ENCODE measurements at regions not wholly inside any gene's neighbourhood (a gene's known extent, or its start where the extent isn't known, plus 50 kb on each side); places are given as distances from the start of the nearest gene placed in this dataset.
"Not testable (repeated sequence)": the region's sequence is repeated elsewhere in the genome, so short reads cannot be mapped to it uniquely, and the experiment has no call there.

DNA sequence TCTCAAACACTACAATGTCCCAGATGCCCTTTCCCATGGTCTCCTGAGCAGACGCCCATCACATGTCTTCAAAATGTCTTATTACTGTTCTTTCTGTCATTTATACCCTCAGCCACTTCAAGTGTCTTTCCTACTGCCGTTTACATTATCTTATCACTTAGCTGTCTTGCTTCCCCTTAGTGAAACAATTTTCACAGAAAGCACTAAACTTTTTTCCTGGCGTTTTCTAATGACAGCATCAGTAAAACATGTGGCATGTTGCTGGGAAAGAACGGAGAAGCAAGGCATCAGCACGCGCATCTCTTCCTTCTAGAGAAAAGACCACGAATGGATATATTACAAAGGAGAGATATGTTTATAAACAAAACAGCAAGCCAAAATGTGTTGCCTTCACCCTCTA, 189.7 kb upstream of the SLIT2 start:
- DNase-seq (ENCODE audit: low read depth in 4 of 4, low spot score in 2 of 4), result no peak

DNA sequence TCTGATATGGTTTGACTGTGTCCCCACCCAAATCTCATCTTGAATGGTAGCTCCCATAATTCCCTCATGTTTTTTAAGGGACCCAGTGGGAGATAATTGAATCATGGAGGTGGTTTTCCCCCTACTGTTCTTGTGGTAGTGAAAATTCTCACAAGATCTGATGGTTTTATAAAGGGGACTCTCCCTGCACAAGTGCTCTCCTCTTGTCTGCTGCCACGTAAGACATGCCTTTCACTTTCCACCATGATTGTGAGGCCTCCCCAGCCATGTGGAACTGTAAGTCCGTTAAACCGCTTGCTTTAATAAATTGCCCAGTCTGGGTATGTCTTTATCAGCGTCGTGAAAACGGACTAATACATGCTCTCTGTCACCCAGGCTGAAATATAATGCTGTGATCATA, 200.9 kb upstream of the SLIT2 start:
- DNase-seq (ENCODE audit: low read depth in 4 of 4, low spot score in 2 of 4), result no peak

DNA sequence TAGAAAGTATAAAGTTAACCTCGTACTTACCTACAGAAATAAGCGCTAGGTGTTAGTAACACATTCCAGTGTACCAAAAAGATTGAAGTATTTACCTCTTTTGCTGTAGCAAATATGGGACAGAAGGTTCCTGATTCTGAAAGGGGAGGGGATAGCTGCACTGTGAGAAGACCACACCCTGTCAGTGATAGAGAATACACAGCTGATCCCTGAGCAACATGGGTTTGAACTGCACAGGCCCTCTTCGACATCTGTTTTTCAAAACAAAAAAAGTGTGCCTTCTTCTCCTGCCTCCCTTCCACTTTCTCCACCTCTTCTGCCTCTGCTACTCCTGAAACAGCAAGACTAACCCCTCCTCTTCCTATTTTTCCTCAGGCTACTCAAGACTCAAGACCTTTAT, 201.8 kb upstream of the SLIT2 start:
- no peak for DNase-seq (ENCODE audit: low read depth in 4 of 4, low spot score in 2 of 4)

DNA sequence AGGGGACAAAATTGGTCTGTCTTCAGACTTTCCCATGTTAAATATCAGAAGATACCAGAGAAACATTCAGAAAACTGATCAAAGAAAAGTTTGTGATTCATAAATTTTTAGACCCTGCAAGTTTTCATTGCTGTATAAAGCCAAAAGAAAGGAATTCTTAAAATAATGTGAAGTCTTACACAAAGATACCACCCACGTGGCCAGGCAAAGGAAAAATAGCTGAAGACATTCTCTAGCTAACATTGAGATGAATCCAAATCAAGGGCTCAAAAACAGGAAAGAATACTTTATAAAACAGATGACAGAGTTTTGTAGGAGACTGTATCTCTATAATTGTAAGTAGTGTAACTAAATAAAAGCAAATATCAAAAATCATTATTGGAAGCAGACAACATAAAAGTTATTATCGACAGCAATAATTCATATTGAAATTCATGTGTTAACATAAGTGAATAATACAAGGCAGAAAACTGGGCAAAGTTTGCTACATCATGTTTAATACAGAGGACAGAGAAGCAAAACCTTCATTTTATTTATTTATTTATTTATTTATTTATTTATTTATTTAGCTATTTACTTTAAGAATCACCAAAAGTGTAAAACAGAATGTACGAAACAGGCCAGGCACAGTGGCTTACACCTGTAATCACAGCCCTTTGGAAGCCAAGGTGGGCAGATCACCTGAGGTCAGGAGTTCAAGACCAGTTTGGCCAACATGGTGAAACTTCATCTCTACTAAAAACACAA, 204.6 kb upstream of the SLIT2 start:
- no peak for DNase-seq (ENCODE audit: low read depth in 4 of 4, low spot score in 2 of 4)

DNA sequence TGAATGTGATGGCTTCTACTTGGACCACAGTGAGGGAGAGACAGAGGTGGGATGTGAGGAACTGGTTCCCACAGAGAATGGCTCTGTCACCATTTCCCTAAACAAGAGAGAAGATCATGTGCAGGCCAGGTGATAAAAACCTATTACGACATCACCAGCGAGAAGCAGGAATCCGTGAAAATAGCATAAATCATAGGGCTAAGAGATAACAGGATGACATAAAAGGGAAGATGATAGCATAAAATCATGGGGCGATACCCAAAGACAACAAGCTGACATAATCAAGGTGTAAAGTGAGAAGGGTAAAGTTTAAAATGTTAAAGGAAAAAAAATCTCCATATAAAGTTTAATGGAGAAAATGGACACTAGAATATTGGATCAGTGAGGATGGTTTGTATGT, 205.5 kb upstream of the SLIT2 start:
- no peak for DNase-seq (ENCODE audit: low read depth in 4 of 4, low spot score in 2 of 4)

DNA sequence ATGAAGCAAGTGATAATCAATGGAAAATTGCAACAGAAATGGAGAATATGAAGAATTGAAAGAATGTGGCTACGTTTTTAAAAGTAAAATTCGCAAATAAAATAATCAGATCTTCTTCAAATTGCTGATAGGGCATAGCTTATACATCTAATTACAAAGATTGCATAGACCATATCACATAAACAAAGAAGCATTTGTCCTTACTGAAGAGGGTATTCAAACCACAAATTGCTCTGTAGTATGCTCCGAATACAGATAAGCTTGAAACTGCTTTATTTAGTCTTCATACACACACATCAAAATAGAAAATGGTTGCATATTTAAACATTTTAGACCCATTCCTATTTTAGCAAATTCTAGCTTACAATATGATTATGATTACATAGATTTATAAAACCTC, 206.7 kb upstream of the SLIT2 start:
- DNase-seq (ENCODE audit: low read depth in 4 of 4, low spot score in 2 of 4), result no peak

DNA sequence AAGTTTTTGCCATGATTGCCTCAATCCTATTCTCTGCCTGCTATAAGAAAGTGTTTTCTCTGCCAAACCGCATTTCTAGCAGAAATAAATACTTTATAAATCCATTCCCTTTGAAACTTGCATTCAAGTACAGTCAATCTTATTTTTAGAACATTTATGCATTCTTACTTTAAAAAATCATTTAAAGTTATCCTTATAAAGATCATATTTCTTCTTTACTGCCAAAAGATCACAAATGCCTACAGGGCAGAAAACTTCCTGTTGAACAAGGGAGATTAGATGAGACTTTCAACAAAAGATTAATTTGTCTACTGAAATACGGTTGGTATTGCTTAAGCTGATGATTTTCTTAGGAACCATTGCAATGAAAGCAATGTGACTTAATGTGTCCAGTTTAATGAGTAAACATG, 207.2 kb upstream of the SLIT2 start:
- DNase-seq (ENCODE audit: low read depth in 4 of 4, low spot score in 2 of 4), result no peak

DNA sequence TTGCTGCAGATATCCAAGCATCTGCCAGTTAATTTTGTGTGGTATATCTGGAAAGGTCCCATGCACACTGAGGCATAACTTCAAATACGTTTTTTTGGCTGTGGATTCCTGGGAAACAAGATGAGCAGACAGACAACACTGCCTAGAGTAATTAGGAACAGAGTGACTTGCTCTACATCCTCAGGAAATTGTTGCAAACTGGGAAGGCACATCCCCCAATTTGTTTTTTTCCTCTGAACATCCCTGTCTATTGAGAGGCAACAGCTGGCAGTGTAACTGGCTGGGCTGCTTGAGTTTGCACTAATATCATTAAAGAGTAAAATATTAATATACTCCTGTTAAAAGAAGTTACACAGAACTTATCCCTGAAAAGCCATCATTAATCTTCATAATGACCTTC, 207.7 kb upstream of the SLIT2 start:
- DNase-seq (ENCODE audit: low read depth in 4 of 4, low spot score in 2 of 4), result no peak

DNA sequence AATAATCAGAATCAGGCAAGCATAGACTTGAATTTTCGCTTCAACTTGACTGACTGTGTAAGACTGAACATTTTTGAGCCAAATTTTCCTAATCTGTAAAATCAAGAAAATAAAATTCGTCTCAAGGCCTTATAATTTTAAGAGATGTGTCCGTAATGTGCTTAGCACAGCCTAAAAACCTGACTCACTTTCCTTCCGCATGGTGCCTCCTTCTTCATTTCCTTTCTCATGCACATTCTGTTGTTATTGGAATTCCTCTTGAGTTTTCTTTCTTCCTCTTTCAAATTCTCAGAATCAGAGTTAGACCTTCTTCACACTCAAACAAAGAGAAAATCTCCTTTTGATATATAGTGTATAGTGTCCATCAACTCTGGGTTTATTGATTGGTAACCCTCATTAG, 208.9 kb upstream of the SLIT2 start:
- no peak for DNase-seq (ENCODE audit: low read depth in 4 of 4, low spot score in 2 of 4)

DNA sequence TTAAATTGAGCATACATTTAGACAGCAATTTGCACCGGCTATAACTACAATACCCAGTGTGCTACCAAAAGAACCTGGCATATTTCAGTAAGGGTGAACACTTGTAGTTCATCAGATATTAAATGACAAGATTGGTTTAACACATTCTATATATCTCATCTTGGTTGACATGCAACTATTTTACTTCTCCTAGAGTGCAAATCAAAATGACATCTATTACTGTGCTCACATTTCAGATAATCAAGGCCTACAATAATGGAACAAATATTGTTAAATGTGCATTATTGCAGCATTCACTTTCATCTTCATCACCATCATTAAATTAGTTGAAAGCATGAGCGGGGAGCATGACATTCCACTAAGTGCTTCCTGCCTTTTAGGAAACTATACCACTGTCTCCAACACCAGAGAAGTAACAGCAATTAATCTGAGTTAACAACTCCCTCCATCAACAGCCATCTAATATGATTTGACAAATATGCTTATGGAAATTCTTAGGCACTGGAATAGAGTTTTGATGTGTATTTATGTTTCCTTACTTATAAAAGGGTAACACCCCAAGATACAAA, 209.8 kb upstream of the SLIT2 start:
- DNase-seq (ENCODE audit: low read depth in 4 of 4, low spot score in 2 of 4), result no peak

DNA sequence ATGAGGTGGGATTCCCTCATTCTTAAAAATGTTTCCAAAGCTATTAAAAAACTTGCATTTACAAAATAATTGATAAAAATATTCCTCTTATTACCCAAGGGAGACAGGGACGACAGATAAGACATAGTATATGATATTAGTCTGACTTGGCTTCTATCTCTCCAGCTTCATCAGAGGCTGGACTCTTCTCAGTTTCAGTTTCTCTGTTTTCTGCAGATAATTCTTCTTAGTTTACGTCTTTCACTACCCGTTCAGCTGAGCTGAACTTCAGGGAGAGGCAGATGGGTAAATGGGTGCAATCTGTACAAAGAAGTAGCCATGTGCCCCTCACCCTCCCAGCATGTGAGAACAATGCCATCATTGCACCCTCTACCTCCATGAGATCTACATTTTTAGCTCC, 214.0 kb upstream of the SLIT2 start:
- DNase-seq (ENCODE audit: low read depth in 4 of 4, low spot score in 2 of 4), result no peak

DNA sequence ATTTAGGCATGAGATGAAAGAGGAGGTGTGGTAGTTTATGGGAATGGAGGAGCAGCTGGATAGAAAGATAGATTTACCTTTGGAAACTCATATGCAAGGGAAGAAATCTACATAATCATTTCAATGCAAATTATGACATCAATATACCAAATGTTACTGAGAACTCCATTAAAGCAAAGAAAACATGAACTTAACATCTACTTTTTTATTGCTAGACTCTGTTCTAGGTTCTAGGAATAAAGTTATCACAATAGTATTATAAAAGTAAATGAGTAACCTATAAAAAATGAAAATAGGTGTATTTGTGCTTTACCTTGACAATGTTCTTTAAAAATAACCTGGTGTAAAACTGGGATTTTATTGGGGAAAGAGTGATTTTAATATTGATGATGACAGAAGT, 221.6 kb upstream of the SLIT2 start:
- DNase-seq (ENCODE audit: low read depth in 4 of 4, low spot score in 2 of 4), result no peak

DNA sequence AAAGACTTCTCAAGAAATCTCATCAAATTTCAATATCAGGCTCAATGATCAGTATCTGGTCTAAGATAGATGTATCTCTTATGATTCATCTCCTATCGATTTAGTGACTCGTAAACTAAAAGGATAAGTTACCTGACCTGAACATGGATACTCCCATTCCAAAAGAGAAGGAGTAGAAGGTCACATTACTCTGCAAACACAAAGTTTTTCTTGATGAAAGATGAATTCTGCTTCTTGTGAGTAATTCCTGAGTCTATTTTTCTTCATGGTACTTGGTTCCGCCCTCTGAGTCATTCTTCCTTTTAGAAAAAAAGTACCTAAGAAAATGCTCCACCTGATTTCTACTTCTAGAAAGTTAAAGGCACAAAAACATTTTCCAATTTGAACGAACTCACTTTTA, 223.1 kb upstream of the SLIT2 start:
- DNase-seq (ENCODE audit: low read depth in 4 of 4, low spot score in 2 of 4), result no peak

DNA sequence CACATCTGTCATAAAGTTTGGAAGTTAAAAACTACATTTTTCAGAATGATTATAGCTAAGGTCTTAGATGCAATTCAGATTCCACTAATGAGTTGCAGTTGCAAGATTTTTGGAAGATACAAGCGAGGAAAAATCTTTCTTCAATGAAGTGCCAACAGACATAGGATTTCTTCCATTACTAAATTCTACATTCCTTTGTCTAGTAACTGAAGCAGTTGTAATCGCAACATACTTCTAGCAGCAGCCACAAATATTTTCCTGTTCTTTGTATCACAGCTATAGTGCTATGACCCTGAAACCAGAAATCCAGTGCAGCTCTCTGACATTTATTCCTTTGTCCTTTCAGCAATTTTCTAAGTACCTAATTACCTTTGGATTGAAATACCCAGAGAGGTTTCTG, 225.2 kb upstream of the SLIT2 start:
- DNase-seq (ENCODE audit: low read depth in 4 of 4, low spot score in 2 of 4), result no peak

DNA sequence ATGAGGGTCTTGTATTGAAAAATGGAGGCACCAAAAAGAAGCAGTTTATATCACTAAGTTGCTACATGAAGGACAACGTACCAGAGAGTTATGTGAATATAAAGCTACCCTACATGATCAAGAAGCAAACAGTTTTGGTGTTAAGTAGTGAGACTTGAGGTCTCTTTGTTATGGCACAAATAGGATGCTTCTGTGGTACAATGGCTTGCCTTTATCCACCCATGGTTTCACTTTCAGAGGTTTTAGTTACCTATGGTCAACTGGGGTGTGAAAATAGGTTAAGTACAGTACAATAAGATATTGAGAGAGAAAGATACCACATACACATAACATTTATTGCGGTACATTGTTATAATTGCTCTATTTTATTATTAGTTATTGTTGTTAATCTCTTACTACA, 229.2 kb upstream of the SLIT2 start:
- no peak for DNase-seq (ENCODE audit: low read depth in 4 of 4, low spot score in 2 of 4)

DNA sequence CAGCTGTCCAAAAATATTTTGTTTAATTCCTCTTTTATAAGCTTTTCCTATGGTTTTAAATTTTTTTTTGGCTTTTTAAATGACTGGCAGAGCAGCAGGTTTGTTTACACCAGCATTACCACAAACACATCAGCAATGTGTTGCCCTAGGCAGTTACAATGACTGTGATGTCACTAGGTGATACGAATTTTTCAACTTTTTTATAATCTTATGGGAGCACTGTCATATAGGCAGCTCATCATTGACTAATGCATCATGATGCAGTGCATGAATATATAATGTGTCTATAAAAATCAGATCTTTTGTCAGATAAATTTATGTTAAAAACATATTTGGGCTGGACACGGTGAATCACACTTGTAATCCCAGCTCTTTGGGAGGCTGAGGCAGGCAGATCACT, 231.6 kb upstream of the SLIT2 start:
- no peak for DNase-seq (ENCODE audit: low read depth in 4 of 4, low spot score in 2 of 4)

DNA sequence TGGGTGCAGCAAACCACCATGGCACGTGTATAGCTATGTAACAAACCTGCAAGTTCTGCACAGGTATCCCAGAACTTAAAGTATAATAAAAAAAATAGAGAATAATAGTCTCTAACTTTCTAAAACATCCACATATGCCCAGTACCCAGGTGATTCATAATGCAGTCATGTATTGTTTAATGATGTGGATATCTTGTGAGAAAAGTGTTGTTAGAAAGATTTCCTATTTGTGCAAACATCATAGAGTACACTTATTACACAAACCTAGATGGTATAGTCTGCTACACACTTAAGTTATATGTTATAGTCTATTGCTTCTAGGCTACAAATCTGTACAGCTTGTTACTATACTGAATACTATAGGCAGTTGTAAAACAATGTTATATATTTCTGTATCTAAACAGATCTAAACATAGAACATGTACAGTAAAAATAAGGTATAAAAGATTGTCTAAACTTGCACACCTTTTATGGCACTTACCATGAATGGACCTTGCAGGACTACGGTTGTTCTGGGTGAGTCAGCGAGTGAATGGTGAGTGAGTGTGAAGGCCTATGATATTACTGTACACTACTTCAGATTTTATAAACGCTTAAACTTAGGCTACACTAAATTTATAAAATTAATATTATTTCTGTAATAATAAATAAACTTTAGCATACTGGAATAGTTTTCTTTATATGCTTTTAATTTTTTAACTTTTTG, 232.2 kb upstream of the SLIT2 start:
- no peak for DNase-seq (ENCODE audit: low read depth in 4 of 4, low spot score in 2 of 4)

DNA sequence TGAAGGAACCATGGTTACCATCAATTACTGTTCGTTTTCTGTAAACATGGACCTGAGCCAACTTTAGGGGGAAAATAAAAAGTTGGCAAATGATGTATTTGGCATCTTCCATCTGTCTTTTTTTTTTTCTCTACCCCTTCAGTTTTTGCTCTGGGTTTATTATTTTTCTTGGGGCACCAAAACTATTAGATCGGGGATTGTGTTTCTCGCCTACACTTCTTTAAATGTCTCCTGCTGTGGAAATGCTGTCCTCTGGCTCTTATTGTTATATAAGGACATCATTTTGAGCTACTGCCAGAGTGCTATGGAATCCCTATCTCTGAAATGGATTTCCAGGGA, 234.0 kb upstream of the SLIT2 start:
- no peak for DNase-seq (ENCODE audit: low read depth in 4 of 4, low spot score in 2 of 4)

DNA sequence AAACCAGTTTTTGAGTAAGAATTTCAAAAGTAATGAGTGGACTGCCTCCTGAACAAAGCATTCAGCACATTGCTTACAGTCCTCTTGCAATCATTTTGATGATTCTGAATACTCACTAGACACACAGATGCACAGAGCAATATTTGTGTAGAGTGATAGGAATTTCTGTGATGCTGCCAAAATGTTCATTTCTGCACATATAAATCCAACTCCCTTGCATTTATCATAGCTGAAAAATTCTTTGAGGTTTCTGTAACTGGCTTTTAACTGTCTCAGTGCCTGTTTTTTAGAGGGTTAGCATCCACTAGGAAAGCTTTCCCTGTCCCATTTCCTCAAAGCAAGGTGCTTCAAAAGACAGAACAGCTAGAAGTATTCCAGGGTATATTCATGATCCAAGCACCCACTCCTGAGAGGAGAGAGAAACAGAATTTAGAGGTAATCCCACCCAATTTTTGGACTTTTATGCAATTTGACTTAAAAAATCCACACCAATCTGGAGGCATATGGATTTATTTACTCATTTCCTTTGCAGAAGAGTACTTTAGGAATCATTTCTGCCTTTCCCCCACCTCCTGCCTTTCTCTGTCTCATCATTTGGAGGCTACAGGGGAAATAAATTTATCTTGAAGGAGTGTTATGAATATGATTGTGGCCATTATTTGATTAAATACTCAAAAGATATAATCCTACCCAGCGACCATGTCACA, 234.5 kb upstream of the SLIT2 start:
- DNase-seq (ENCODE audit: low read depth in 4 of 4, low spot score in 2 of 4), result no peak

DNA sequence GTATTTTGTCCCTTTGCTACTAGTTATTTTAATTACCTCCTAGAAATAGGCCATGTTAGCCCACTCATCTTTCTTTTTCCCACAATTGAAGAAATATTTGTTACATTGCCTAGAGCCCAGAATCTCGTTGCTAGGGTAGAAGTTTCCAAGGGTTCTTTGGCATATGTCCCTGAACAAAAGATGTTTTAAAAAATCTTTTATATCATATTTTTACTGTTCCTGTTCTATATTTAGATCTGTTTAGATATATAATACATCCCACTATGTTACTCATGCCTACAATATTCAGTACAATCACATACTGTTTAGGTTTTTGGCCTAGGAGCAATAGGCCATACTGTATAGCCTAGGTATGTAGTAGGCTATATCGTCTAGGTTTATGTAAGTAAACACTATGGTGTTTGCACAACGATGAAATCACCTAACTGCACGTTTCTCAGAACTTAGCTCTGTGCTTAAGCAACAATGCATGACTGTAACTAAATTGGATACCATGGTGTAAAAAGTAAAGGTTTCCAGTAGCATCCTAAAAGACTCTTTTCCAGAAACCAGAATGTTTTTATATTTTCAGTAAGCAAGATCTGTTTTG, 236.0 kb upstream of the SLIT2 start:
- no peak for DNase-seq (ENCODE audit: low read depth in 4 of 4, low spot score in 2 of 4)

DNA sequence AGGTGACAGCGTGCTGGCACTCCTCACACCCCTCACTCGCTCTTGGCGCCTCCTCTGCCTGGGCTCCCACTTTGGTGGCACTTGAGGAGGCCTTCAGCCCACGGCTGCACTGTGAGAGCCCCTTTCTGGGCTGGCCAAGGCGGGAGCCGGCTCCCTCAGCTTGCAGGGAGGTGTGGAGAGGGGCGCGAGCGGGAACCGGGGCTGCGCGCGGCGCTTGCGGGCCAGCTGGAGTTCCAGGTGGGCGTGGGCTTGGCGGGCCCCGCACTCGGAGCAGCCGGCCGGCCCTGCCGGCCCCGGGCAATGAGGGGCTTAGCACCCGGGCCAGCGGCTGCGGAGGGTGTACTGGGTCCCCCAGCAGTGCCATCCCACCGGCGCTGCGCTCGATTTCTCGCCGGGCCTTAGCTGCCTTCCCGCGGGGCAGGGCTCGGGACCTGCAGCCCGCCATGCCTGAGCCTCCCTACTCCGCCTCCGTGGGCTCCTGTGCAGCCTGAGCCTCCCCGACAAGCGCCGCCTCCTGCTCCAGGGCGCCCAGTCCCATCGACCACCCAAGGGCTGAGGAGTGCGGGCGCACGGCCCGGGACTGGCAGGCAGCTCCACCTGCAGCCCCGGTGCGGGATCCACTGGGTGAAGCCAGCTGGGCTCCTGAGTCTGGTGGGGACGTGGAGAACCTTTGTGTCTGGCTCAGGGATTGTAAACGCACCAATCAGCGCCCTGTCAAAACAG, 247.7 kb upstream of the SLIT2 start:
- DNase-seq (ENCODE audit: low read depth in 4 of 4, low spot score in 2 of 4), result not testable (repeated sequence)

All from left renal cortex interstitium (tissue), 4 donors.